ENCODE measurements at regions not wholly inside any gene's neighbourhood (a gene's known extent, or its start where the extent isn't known, plus 50 kb on each side); places are given as distances from the start of the nearest gene placed in this dataset.
"Not testable (repeated sequence)": the region's sequence is repeated elsewhere in the genome, so short reads cannot be mapped to it uniquely, and the experiment has no call there.

- peak overlapping the region; percentile 45 for H2AFZ ChIP-seq (ENCODE audit: low read length, unreplicated experiment)
- peak overlapping the region; percentile 17; the same call in 1 of the 2 replicates for H3K27ac ChIP-seq (ENCODE audit: low read depth, low read length)
- peaks cover 18% of the 10 kb centered on the region; the same call in 1 of the 2 replicates for H3K27me3 ChIP-seq (ENCODE audit: insufficient read depth, low read length)
- no peaks in the 10 kb centered on the region for H3K79me2 ChIP-seq (ENCODE audit: control insufficient read depth, insufficient read depth, low read length, unreplicated experiment)
- H3K36me3 ChIP-seq (ENCODE audit: insufficient read depth, low read length), result no peaks in the 10 kb centered on the region
- H3K4me3 ChIP-seq (ENCODE audit: low read depth, low read length), result no peak overlapping the region
- peaks cover 11% of the 10 kb centered on the region for H3K4me1 ChIP-seq (ENCODE audit: control insufficient read depth, insufficient read depth, low read length, unreplicated experiment)
Measured at GRCh38 chr12:25615119-25615518, 62.0 kb upstream of the LMNTD1 start.

GRCh38 chr12:25616286-25616685 lies 63.2 kb upstream of the LMNTD1 start:
- Histone ChIP-seq H3K27ac (ENCODE audit: low read depth, low read length) (no peak overlapping the region), H3K4me1 (ENCODE audit: control insufficient read depth, insufficient read depth, low read length, unreplicated experiment) (peaks cover 11% of the 10 kb centered on the region), H3K4me3 (ENCODE audit: low read depth, low read length) (no peak overlapping the region), H3K27me3 (ENCODE audit: insufficient read depth, low read length) (peaks cover 6% of the 10 kb centered on the region; the same call in 1 of the 2 replicates), H3K36me3 (ENCODE audit: insufficient read depth, low read length) (no peaks in the 10 kb centered on the region), H2AFZ (ENCODE audit: low read length, unreplicated experiment) (no peak overlapping the region), H3K79me2 (ENCODE audit: control insufficient read depth, insufficient read depth, low read length, unreplicated experiment) (no peaks in the 10 kb centered on the region)

- H3K27me3 ChIP-seq (ENCODE audit: insufficient read depth, low read length), result no peaks in the 10 kb centered on the region
- no peak overlapping the region for H3K4me3 ChIP-seq (ENCODE audit: low read depth, low read length)
- H3K27ac ChIP-seq (ENCODE audit: low read depth, low read length), result no peak overlapping the region
- H2AFZ ChIP-seq (ENCODE audit: low read length, unreplicated experiment), result no peak overlapping the region
- H3K4me1 ChIP-seq (ENCODE audit: control insufficient read depth, insufficient read depth, low read length, unreplicated experiment), result peaks cover 11% of the 10 kb centered on the region
- H3K79me2 ChIP-seq (ENCODE audit: control insufficient read depth, insufficient read depth, low read length, unreplicated experiment), result no peaks in the 10 kb centered on the region
- H3K36me3 ChIP-seq (ENCODE audit: insufficient read depth, low read length), result no peaks in the 10 kb centered on the region
Measured at GRCh38 chr12:25617991-25618390, 64.9 kb upstream of the LMNTD1 start.

- no peaks in the 10 kb centered on the region for H3K27me3 ChIP-seq (ENCODE audit: insufficient read depth, low read length)
- no peaks in the 10 kb centered on the region for H3K36me3 ChIP-seq (ENCODE audit: insufficient read depth, low read length)
- no peak overlapping the region for H2AFZ ChIP-seq (ENCODE audit: low read length, unreplicated experiment)
- H3K4me1 ChIP-seq (ENCODE audit: control insufficient read depth, insufficient read depth, low read length, unreplicated experiment), result no peaks in the 10 kb centered on the region
- H3K4me3 ChIP-seq (ENCODE audit: low read depth, low read length), result no peak overlapping the region
- no peak overlapping the region for H3K27ac ChIP-seq (ENCODE audit: low read depth, low read length)
- H3K79me2 ChIP-seq (ENCODE audit: control insufficient read depth, insufficient read depth, low read length, unreplicated experiment), result no peaks in the 10 kb centered on the region
Measured at GRCh38 chr12:25623816-25624215, 70.7 kb upstream of the LMNTD1 start.

- H3K27ac ChIP-seq (ENCODE audit: low read depth, low read length), result no peak overlapping the region
Measured at GRCh38 chr12:25625146-25625545, 72.1 kb upstream of the LMNTD1 start.

GRCh38 chr12:25629341-25629740 lies 76.3 kb upstream of the LMNTD1 start:
- Histone ChIP-seq H2AFZ (ENCODE audit: low read length, unreplicated experiment) (no peak overlapping the region), H3K79me2 (ENCODE audit: control insufficient read depth, insufficient read depth, low read length, unreplicated experiment) (no peaks in the 10 kb centered on the region), H3K4me1 (ENCODE audit: control insufficient read depth, insufficient read depth, low read length, unreplicated experiment) (no peaks in the 10 kb centered on the region), H3K27me3 (ENCODE audit: insufficient read depth, low read length) (no peaks in the 10 kb centered on the region), H3K36me3 (ENCODE audit: insufficient read depth, low read length) (no peaks in the 10 kb centered on the region), H3K27ac (ENCODE audit: low read depth, low read length) (no peak overlapping the region), H3K4me3 (ENCODE audit: low read depth, low read length) (no peak overlapping the region)

More at GRCh38 chr12:25625146-25625545, 72.1 kb upstream of the LMNTD1 start:
- Histone ChIP-seq H2AFZ (ENCODE audit: low read length, unreplicated experiment) (no peak overlapping the region), H3K27me3 (ENCODE audit: insufficient read depth, low read length) (no peaks in the 10 kb centered on the region), H3K79me2 (ENCODE audit: control insufficient read depth, insufficient read depth, low read length, unreplicated experiment) (no peaks in the 10 kb centered on the region), H3K36me3 (ENCODE audit: insufficient read depth, low read length) (no peaks in the 10 kb centered on the region), H3K4me3 (ENCODE audit: low read depth, low read length) (no peak overlapping the region), H3K4me1 (ENCODE audit: control insufficient read depth, insufficient read depth, low read length, unreplicated experiment) (no peaks in the 10 kb centered on the region)

GRCh38 chr12:25630735-25631515 lies 77.8 kb upstream of the LMNTD1 start:
- H3K79me2 ChIP-seq (ENCODE audit: control insufficient read depth, insufficient read depth, low read length, unreplicated experiment); H3K36me3 ChIP-seq (ENCODE audit: insufficient read depth, low read length); H3K4me3 ChIP-seq (ENCODE audit: low read depth, low read length); H3K27me3 ChIP-seq (ENCODE audit: insufficient read depth, low read length); H3K4me1 ChIP-seq (ENCODE audit: control insufficient read depth, insufficient read depth, low read length, unreplicated experiment); H2AFZ ChIP-seq (ENCODE audit: low read length, unreplicated experiment); H3K27ac ChIP-seq (ENCODE audit: low read depth, low read length): not testable (repeated sequence)

GRCh38 chr12:25633149-25633548 lies 80.1 kb upstream of the LMNTD1 start:
- H3K4me1 ChIP-seq (ENCODE audit: control insufficient read depth, insufficient read depth, low read length, unreplicated experiment), result not testable (repeated sequence)

GRCh38 chr12:25637752-25638151 lies 84.7 kb upstream of the LMNTD1 start:
- Histone ChIP-seq H3K27me3 (ENCODE audit: insufficient read depth, low read length) (no peaks in the 10 kb centered on the region), H2AFZ (ENCODE audit: low read length, unreplicated experiment) (no peak overlapping the region), H3K36me3 (ENCODE audit: insufficient read depth, low read length) (no peaks in the 10 kb centered on the region), H3K27ac (ENCODE audit: low read depth, low read length) (no peak overlapping the region), H3K79me2 (ENCODE audit: control insufficient read depth, insufficient read depth, low read length, unreplicated experiment) (no peaks in the 10 kb centered on the region), H3K4me1 (ENCODE audit: control insufficient read depth, insufficient read depth, low read length, unreplicated experiment) (no peaks in the 10 kb centered on the region), H3K4me3 (ENCODE audit: low read depth, low read length) (no peak overlapping the region)

More at GRCh38 chr12:25633149-25633548, 80.1 kb upstream of the LMNTD1 start:
- H3K27me3 ChIP-seq (ENCODE audit: insufficient read depth, low read length); H3K4me3 ChIP-seq (ENCODE audit: low read depth, low read length); H3K79me2 ChIP-seq (ENCODE audit: control insufficient read depth, insufficient read depth, low read length, unreplicated experiment); H2AFZ ChIP-seq (ENCODE audit: low read length, unreplicated experiment); H3K36me3 ChIP-seq (ENCODE audit: insufficient read depth, low read length); H3K27ac ChIP-seq (ENCODE audit: low read depth, low read length): not testable (repeated sequence)

GRCh38 chr12:25639406-25639805 lies 86.3 kb upstream of the LMNTD1 start:
- Histone ChIP-seq H3K27ac (ENCODE audit: low read depth, low read length) (no peak overlapping the region), H3K4me1 (ENCODE audit: control insufficient read depth, insufficient read depth, low read length, unreplicated experiment) (no peaks in the 10 kb centered on the region), H2AFZ (ENCODE audit: low read length, unreplicated experiment) (no peak overlapping the region), H3K36me3 (ENCODE audit: insufficient read depth, low read length) (no peaks in the 10 kb centered on the region), H3K79me2 (ENCODE audit: control insufficient read depth, insufficient read depth, low read length, unreplicated experiment) (no peaks in the 10 kb centered on the region), H3K27me3 (ENCODE audit: insufficient read depth, low read length) (no peaks in the 10 kb centered on the region), H3K4me3 (ENCODE audit: low read depth, low read length) (no peak overlapping the region)

GRCh38 chr12:25644979-25645378 lies 91.9 kb upstream of the LMNTD1 start:
- Histone ChIP-seq H3K36me3 (ENCODE audit: insufficient read depth, low read length) (no peaks in the 10 kb centered on the region), H2AFZ (ENCODE audit: low read length, unreplicated experiment) (no peak overlapping the region), H3K79me2 (ENCODE audit: control insufficient read depth, insufficient read depth, low read length, unreplicated experiment) (no peaks in the 10 kb centered on the region), H3K4me3 (ENCODE audit: low read depth, low read length) (no peak overlapping the region), H3K27me3 (ENCODE audit: insufficient read depth, low read length) (no peaks in the 10 kb centered on the region), H3K27ac (ENCODE audit: low read depth, low read length) (no peak overlapping the region), H3K4me1 (ENCODE audit: control insufficient read depth, insufficient read depth, low read length, unreplicated experiment) (peaks cover 7% of the 10 kb centered on the region)
